Stimulated activated CD8-positive, alpha-beta memory T cell treated with anti-CD3 and anti-CD28 coated beads, Interleukin-12 subunit alpha, Interleukin-12 subunit beta, amount 100 ng/mL, for 4 hours (primary cell): ENCODE measurements at regions not wholly inside any gene's neighbourhood (a gene's known extent, or its start where the extent isn't known, plus 50 kb on each side); places are given as distances from the start of the nearest gene placed in this dataset.
"Not testable (repeated sequence)": the region's sequence is repeated elsewhere in the genome, so short reads cannot be mapped to it uniquely, and the experiment has no call there.

ENCODE experiments used
- DNase-seq: peaks from one replicate; pipeline ENCODE4 v3.0.0-alpha.2; 2020; ENCODE audit warnings: low read depth

- DNase-seq, result not testable (repeated sequence)
These were observed 232.7 kb upstream of the PLGLB2 start for GRCh38 chr2:87515226-87515625.

GRCh38 chr2:87515875-87516274 lies 232.0 kb upstream of the PLGLB2 start:
- DNase-seq, result not testable (repeated sequence)

- DNase-seq, result not testable (repeated sequence)
These were observed 231.4 kb upstream of the PLGLB2 start for GRCh38 chr2:87516369-87516967.

- not testable (repeated sequence) for DNase-seq
These were observed 230.4 kb upstream of the PLGLB2 start for GRCh38 chr2:87517438-87517837.

GRCh38 chr2:87518066-87518465 lies 229.8 kb upstream of the PLGLB2 start:
- not testable (repeated sequence) for DNase-seq

GRCh38 chr2:87518547-87518946 lies 229.3 kb upstream of the PLGLB2 start:
- DNase-seq, result not testable (repeated sequence)

- DNase-seq, result not testable (repeated sequence)
These were observed 228.5 kb upstream of the PLGLB2 start for GRCh38 chr2:87519158-87520011.

GRCh38 chr2:87521057-87521456 lies 226.8 kb upstream of the PLGLB2 start:
- not testable (repeated sequence) for DNase-seq

GRCh38 chr2:87521489-87521888 lies 226.4 kb upstream of the PLGLB2 start:
- DNase-seq, result not testable (repeated sequence)

- DNase-seq, result not testable (repeated sequence)
These were observed 223.2 kb upstream of the PLGLB2 start for GRCh38 chr2:87524619-87525188.

- not testable (repeated sequence) for DNase-seq
These were observed 222.3 kb upstream of the PLGLB2 start for GRCh38 chr2:87525497-87525991.

GRCh38 chr2:87526258-87526657 lies 221.6 kb upstream of the PLGLB2 start:
- not testable (repeated sequence) for DNase-seq

- not testable (repeated sequence) for DNase-seq
These were observed 215.7 kb upstream of the PLGLB2 start for GRCh38 chr2:87531968-87532715.

- DNase-seq, result not testable (repeated sequence)
These were observed 214.3 kb upstream of the PLGLB2 start for GRCh38 chr2:87533390-87534272.

GRCh38 chr2:87534273-87534889 lies 213.5 kb upstream of the PLGLB2 start:
- not testable (repeated sequence) for DNase-seq

GRCh38 chr2:87536427-87536826 lies 211.5 kb upstream of the PLGLB2 start:
- DNase-seq, result not testable (repeated sequence)

- not testable (repeated sequence) for DNase-seq
These were observed 210.6 kb upstream of the PLGLB2 start for GRCh38 chr2:87537251-87537671.

GRCh38 chr2:87538268-87538667 lies 209.6 kb upstream of the PLGLB2 start:
- DNase-seq, result not testable (repeated sequence)

- not testable (repeated sequence) for DNase-seq
These were observed 208.5 kb upstream of the PLGLB2 start for GRCh38 chr2:87539151-87539943.
